ENCODE measurements at regions not wholly inside any gene's neighbourhood (a gene's known extent, or its start where the extent isn't known, plus 50 kb on each side); places are given as distances from the start of the nearest gene placed in this dataset.

DNA sequence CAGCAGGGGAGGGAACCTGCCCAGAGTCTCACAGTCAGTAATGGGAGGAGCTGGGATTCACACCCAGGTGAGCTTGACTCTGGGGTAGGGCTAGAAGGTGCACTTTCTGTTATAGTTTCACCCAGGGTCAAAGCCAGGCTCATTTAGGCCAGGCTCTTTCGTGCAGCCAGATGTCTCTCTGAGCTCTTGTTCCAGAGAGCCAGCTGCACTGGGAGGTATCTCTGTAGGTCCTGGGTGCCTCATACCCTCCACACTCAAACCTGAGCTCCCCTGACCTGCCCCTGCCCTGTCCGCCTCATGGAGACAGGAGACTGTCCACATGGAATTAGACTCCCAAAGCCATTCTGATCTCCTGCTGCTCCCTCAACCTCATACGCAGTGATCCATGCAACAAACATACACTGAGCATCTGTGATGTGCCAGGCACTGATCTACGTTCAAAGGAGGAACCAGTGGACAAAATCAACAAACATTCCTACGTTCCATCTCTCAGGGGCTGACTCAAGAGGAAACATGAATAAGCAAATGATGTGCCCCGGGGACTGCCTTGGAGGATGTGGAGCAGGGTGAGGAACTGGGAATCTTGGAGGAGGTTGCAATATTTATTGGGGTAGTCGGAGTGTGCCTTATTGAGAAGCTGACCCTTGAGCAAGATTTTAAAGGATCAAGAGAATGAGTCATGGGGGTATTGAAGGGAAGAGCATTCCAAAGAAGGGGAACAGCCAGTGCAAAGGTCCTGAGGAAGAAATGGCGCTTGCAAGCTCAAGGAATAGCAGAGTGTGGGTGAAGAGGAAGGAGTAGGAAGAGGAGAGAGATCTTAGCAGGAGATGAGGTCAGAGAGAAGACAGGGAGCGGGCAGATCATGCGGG, 71.3 kb upstream of the TOX2 start:
- no peak overlapping the region for H2BK20ac ChIP-seq (ENCODE audit: low read depth, low read length, poor library complexity, severe bottlenecking)
- Mint-ChIP-seq H3K4me1 (peaks cover 8 to 9% of the 10 kb centered on the region in 2 experiments; a peak in 3 of 4 replicates), H3K36me3 (ENCODE audit: insufficient read depth in 1 of 3, low read depth in 3 of 3) (no peaks in the 10 kb centered on the region; a peak in 1 of 7 replicates), H3K27me3 (ENCODE audit: low read depth) (peaks cover 1% of the 10 kb centered on the region; the same call in 1 of the 2 replicates), H3K4me3 (no peak overlapping the region), H3K9me3 (no peaks in the 10 kb centered on the region), H3K27ac (no peak overlapping the region; a peak in 1 of 7 replicates)
- no peak overlapping the region for H4K8ac ChIP-seq (replicated peaks; ENCODE audit: insufficient read length, low read depth, low read length)
- H3K4me2 ChIP-seq (ENCODE audit: insufficient read depth, insufficient read length, low read length) = no peak overlapping the region
- WGBS (ENCODE audit: extremely low coverage, insufficient read length, low lambda C conversion rate) = no CpG with 5 or more reads among the region's 10 CpGs
- H2BK120ac ChIP-seq (ENCODE audit: low read depth, low read length, poor library complexity, severe bottlenecking) = no peak overlapping the region
- H2AFZ ChIP-seq (ENCODE audit: low read length) = no peak overlapping the region
- no peak overlapping the region for H3K56ac ChIP-seq (ENCODE audit: insufficient read length, low read depth, low read length)
- H3K23ac ChIP-seq (ENCODE audit: insufficient read length, low read depth, low read length) = no peak overlapping the region
- H4K5ac ChIP-seq (ENCODE audit: insufficient read length, low read depth, low read length) = no peak overlapping the region
- H4K91ac ChIP-seq (ENCODE audit: insufficient read length, low read depth, low read length) = no peak overlapping the region
- no peak overlapping the region for H3K27ac ChIP-seq (ENCODE audit: insufficient read length, low read depth, low read length)
- no peak overlapping the region for H3K14ac ChIP-seq (ENCODE audit: insufficient read depth, low read length)
- no peak overlapping the region for H2AK5ac ChIP-seq (ENCODE audit: insufficient read length, low read length)
- TF ChIP-seq, protein P1, sequence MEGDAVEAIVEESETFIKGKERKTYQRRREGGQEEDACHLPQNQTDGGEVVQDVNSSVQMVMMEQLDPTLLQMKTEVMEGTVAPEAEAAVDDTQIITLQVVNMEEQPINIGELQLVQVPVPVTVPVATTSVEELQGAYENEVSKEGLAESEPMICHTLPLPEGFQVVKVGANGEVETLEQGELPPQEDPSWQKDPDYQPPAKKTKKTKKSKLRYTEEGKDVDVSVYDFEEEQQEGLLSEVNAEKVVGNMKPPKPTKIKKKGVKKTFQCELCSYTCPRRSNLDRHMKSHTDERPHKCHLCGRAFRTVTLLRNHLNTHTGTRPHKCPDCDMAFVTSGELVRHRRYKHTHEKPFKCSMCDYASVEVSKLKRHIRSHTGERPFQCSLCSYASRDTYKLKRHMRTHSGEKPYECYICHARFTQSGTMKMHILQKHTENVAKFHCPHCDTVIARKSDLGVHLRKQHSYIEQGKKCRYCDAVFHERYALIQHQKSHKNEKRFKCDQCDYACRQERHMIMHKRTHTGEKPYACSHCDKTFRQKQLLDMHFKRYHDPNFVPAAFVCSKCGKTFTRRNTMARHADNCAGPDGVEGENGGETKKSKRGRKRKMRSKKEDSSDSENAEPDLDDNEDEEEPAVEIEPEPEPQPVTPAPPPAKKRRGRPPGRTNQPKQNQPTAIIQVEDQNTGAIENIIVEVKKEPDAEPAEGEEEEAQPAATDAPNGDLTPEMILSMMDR (conservative IDR thresholded peaks at IDR 0.05) = no peak
- H4K20me1 ChIP-seq (ENCODE audit: control insufficient read depth, insufficient read depth, insufficient read length) = no peaks in the 10 kb centered on the region
- H3K9me3 ChIP-seq (ENCODE audit: control insufficient read depth, low read depth, low read length) = no peaks in the 10 kb centered on the region
- no peak overlapping the region for H2BK12ac ChIP-seq (ENCODE audit: insufficient read length, low read depth, low read length)
- H3K4me1 ChIP-seq (ENCODE audit: insufficient read depth, low read length) = no peaks in the 10 kb centered on the region
- no peak overlapping the region for H3K4ac ChIP-seq (ENCODE audit: low read depth, low read length)
- H3T11ph ChIP-seq (ENCODE audit: low read length) = no peak overlapping the region
- no peak overlapping the region for H3K18ac ChIP-seq (ENCODE audit: insufficient read length, low read depth, low read length)
- no peak overlapping the region for H2BK15ac ChIP-seq (ENCODE audit: low read depth, low read length)
- DNase-seq = no peak
- H3K79me2 ChIP-seq (ENCODE audit: insufficient read depth, low read length) = no peaks in the 10 kb centered on the region
- H3K79me1 ChIP-seq (ENCODE audit: insufficient read depth, low read depth, low read length, poor library complexity, severe bottlenecking) = no peaks in the 10 kb centered on the region
- H2BK5ac ChIP-seq (ENCODE audit: insufficient read length, low read length) = no peak overlapping the region
- H3K27me3 ChIP-seq (ENCODE audit: insufficient read depth, low read length) = no peaks in the 10 kb centered on the region
- H3K23me2 ChIP-seq (ENCODE audit: insufficient read length, low read depth, low read length, poor library complexity, severe bottlenecking) = no peaks in the 10 kb centered on the region
- H3K9ac ChIP-seq (ENCODE audit: extremely low read depth, insufficient read length, low read length) = no peak overlapping the region
